CD14-positive monocyte (primary cell): ENCODE measurements at regions not wholly inside any gene's neighbourhood (a gene's known extent, or its start where the extent isn't known, plus 50 kb on each side); places are given as distances from the start of the nearest gene placed in this dataset.

Experiments used
- DNase-seq, 3 donors: peaks; one replicate each; pipeline ENCODE4 v3.0.0-alpha.2; 2011 to 2022
- H2AFZ ChIP-seq: 2 replicates; pipeline ENCODE4 v1.6.0; 2012; ENCODE audit warnings: mild to moderate bottlenecking, low read depth, low read length, inconsistent platforms; ENCODE audit not compliant: insufficient read depth, poor library complexity, severe bottlenecking
- H3K27ac ChIP-seq, 2 donors: 1 replicate in 1 of 2; 2 replicates in 1 of 2; pipeline ENCODE4 v1.5.1; 2012 to 2013; ENCODE audit warnings: low read length in 2 of 2, control low read depth in 1 of 2, inconsistent platforms in 1 of 2, low read depth in 1 of 2, mild to moderate bottlenecking in 1 of 2
- H3K27me3 ChIP-seq, 2 donors: one replicate each; pipeline versions ENCODE4 v1.6.0 to v1.6.1; 2011 to 2013; ENCODE audit warnings: low read length in 2 of 2; ENCODE audit not compliant: control insufficient read depth in 2 of 2, insufficient read depth in 2 of 2
- H3K36me3 ChIP-seq, 2 donors: replicated peaks in 1 of 2; 1 replicate in 1 of 2; 2 replicates in 1 of 2; pipeline versions ENCODE4 v1.5.1 to v1.6.1; 2012 to 2013; ENCODE audit warnings: low read length in 2 of 2, control low read depth in 1 of 2, inconsistent platforms in 1 of 2, mild to moderate bottlenecking in 1 of 2; ENCODE audit not compliant: insufficient read depth in 2 of 2, control insufficient read depth in 1 of 2
- H3K4me1 ChIP-seq, 2 donors: 1 replicate in 1 of 2; 2 replicates in 1 of 2; pipeline versions ENCODE4 v1.5.1 to v1.6.1; 2012 to 2013; ENCODE audit warnings: low read length in 2 of 2, control low read depth in 1 of 2, inconsistent platforms in 1 of 2, mild to moderate bottlenecking in 1 of 2, moderate library complexity in 1 of 2; ENCODE audit not compliant: insufficient read depth in 2 of 2, control insufficient read depth in 1 of 2
- H3K4me2 ChIP-seq: replicated peaks from 2 replicates; pipeline ENCODE3; 2012; ENCODE audit warnings: low read length, moderate library complexity, mild to moderate bottlenecking; ENCODE audit not compliant: poor library complexity, severe bottlenecking; ENCODE audit errors: extremely low read depth
- H3K4me3 ChIP-seq, 3 experiments: fragments of 200-600 bp in 1 of 3; sonication (generic) in 1 of 3; replicated peaks in 1 of 3; 1 replicate in 2 of 3; 2 replicates in 1 of 3; pipeline ENCODE4 v1.5.1; 2011 to 2013; ENCODE audit warnings: low read length in 3 of 3, mild to moderate bottlenecking in 3 of 3, control low read depth in 2 of 3, low read depth in 2 of 3, inconsistent platforms in 1 of 3, moderate library complexity in 1 of 3
- H3K79me2 ChIP-seq: 2 replicates; pipeline ENCODE4 v1.6.0; 2012; ENCODE audit warnings: mild to moderate bottlenecking, control low read depth, inconsistent platforms, low read length, moderate library complexity; ENCODE audit not compliant: insufficient read depth
- H3K9ac ChIP-seq: 2 replicates; pipeline ENCODE4 v1.6.0; 2017; ENCODE audit warnings: low read length, mild to moderate bottlenecking; ENCODE audit not compliant: insufficient read depth, poor library complexity, severe bottlenecking
- H3K9me3 ChIP-seq, 2 donors: replicated peaks in 1 of 2; 1 replicate in 1 of 2; 2 replicates in 1 of 2; pipeline versions ENCODE4 v1.5.1 to v1.6.1; 2012 to 2013; ENCODE audit warnings: low read length in 2 of 2, control low read depth in 1 of 2; ENCODE audit not compliant: control insufficient read depth in 1 of 2, insufficient read depth in 1 of 2
- H4K20me1 ChIP-seq: 2 replicates; pipeline ENCODE4 v1.6.0; 2012; ENCODE audit warnings: mild to moderate bottlenecking, low read length, control low read depth, moderate library complexity; ENCODE audit not compliant: insufficient read depth
- H3K27ac Mint-ChIP-seq, 7 donors: one replicate each; pipeline ENCODE4 v1.8.0; 2020; ENCODE audit warnings: mild to moderate bottlenecking in 7 of 7, mixed read lengths in 7 of 7, moderate library complexity in 6 of 7, inconsistent platforms in 2 of 7
- H3K27me3 Mint-ChIP-seq, 3 donors: one replicate each; pipeline ENCODE4 v1.8.0; 2021 to 2022; ENCODE audit warnings: low read depth in 3 of 3, mild to moderate bottlenecking in 3 of 3, mixed read lengths in 3 of 3, moderate library complexity in 3 of 3, inconsistent platforms in 1 of 3
- H3K36me3 Mint-ChIP-seq, 2 donors: one replicate each; pipeline ENCODE4 v1.8.0; 2020; ENCODE audit warnings: mixed read lengths in 2 of 2, inconsistent platforms in 1 of 2, mild to moderate bottlenecking in 1 of 2
- H3K4me1 Mint-ChIP-seq: one replicate; pipeline ENCODE4 v1.8.0; 2020; ENCODE audit warnings: mild to moderate bottlenecking, mixed read lengths
- H3K4me3 Mint-ChIP-seq, 2 donors: one replicate each; pipeline ENCODE4 v1.8.0; 2020; ENCODE audit warnings: mild to moderate bottlenecking in 2 of 2, mixed read lengths in 2 of 2, moderate library complexity in 1 of 2
- H3K9me3 Mint-ChIP-seq, 7 donors: one replicate each; pipeline ENCODE4 v1.8.0; 2020 to 2022; ENCODE audit warnings: mixed read lengths in 7 of 7, mild to moderate bottlenecking in 6 of 7, moderate library complexity in 6 of 7, inconsistent platforms in 2 of 7
- WGBS: methylation state at CpG from one replicate; pipeline ENCODE4 v1.1.5; 2013; ENCODE audit warnings: missing lambda C conversion rate; ENCODE audit not compliant: insufficient coverage; 5-methylcytosine and 5-hydroxymethylcytosine counted together
- intact Hi-C, 2 donors: fragments of 100-400 bp; cut with micrococcal nuclease; formaldehyde crosslinking; loops; one replicate each; pipeline versions ENCODE4 v1.15.0 to v1.15.1; 2023
- TF ChIP-seq, protein P1 (sequence below): fragments of 200-600 bp; IDR thresholded peaks from one replicate; pipeline ENCODE4 v1.8.0; 2022; ENCODE audit warnings: antibody characterized with exemption, mild to moderate bottlenecking

DNA sequence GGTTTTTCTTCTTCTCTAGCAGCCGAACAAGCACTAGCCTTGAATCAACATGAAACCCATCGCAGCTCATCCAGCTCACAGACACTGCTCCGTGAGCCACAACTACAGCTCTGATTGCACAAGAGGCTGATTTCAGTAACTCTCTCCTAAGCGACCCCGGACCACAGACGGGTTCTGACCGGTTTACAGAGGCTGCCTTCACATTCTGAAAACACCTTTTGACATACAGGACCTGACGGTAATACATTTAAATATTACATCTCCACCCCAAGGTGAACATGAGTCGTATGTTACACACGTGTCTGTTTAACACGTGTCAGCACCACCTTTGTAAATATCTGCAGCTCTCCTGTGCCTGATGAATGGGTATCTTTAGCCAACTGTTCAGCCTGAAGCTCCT is 120.7 kb downstream of the TMEM18 start:
- no peak overlapping the region for H3K4me2 ChIP-seq
- Mint-ChIP-seq H3K27ac (no peak overlapping the region), H3K4me3 (no peak overlapping the region), H3K4me1 (peaks cover 9% of the 10 kb centered on the region), H3K9me3 (no peaks in the 10 kb centered on the region), H3K27me3 (peaks cover 2 to 7% (median 5%) of the 10 kb centered on the region in 3 donors), H3K36me3 (no peaks in the 10 kb centered on the region)
- no peaks in the 10 kb centered on the region for H3K79me2 ChIP-seq
- TF ChIP-seq, protein P1, sequence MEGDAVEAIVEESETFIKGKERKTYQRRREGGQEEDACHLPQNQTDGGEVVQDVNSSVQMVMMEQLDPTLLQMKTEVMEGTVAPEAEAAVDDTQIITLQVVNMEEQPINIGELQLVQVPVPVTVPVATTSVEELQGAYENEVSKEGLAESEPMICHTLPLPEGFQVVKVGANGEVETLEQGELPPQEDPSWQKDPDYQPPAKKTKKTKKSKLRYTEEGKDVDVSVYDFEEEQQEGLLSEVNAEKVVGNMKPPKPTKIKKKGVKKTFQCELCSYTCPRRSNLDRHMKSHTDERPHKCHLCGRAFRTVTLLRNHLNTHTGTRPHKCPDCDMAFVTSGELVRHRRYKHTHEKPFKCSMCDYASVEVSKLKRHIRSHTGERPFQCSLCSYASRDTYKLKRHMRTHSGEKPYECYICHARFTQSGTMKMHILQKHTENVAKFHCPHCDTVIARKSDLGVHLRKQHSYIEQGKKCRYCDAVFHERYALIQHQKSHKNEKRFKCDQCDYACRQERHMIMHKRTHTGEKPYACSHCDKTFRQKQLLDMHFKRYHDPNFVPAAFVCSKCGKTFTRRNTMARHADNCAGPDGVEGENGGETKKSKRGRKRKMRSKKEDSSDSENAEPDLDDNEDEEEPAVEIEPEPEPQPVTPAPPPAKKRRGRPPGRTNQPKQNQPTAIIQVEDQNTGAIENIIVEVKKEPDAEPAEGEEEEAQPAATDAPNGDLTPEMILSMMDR: no peak
- WGBS: 42% methylated on average over 11 of the region's 11 CpGs
- H3K36me3 ChIP-seq: no peaks in the 10 kb centered on the region
- DNase-seq: no peak
- no peak overlapping the region for H3K4me3 ChIP-seq
- H2AFZ ChIP-seq: no peak overlapping the region
- intact Hi-C loops: no loop called here
- H3K9ac ChIP-seq: no peak overlapping the region
- H3K27ac ChIP-seq: no peak overlapping the region
- no peaks in the 10 kb centered on the region for H3K27me3 ChIP-seq
- H4K20me1 ChIP-seq: no peaks in the 10 kb centered on the region
- no peaks in the 10 kb centered on the region for H3K9me3 ChIP-seq
- peaks cover 0 to 3% of the 10 kb centered on the region in 2 donors for H3K4me1 ChIP-seq

DNA sequence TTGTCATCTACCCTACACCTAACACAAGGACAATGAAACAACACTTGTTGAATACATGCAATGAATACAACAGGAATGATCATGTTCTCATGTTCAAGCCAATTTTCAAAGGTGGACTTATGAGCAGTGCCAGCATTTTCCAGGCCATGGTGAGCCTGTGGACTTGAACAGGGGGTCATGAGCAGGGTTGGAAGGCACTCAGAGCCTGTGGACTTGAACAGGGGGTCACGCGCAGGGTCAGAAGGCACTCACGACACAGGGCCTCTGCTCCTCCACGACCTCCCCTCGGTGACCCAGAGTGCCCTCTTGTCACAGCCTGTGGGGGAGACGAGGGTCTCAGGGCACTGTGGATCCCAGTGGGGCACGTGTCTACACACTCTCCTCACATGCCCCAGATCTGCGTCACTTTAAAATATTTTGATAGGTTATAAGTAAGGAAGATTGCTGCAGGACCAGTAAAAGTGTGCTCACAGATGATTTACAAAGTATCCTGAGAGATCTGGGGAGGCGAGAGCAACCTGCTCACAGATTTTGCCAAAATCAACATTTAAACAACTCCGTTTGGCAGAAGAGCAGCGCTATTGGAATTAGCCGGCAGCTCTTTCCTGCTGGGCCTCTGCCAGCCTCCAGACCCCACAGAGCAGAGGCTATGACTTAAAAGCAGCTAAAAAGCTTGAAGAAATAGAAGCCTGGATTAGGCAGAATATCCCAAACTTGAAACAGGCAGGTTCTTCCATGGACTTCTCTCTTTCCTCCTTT is 121.9 kb downstream of the TMEM18 start:
- H3K36me3 Mint-ChIP-seq: no peaks in the 10 kb centered on the region
- H2AFZ ChIP-seq: no peak overlapping the region
- no peaks in the 10 kb centered on the region for H3K36me3 ChIP-seq
- 96% methylated on average over 9 of the region's 12 CpGs for WGBS
- no peaks in the 10 kb centered on the region for H3K9me3 ChIP-seq
- no peak overlapping the region for H3K4me2 ChIP-seq
- H3K79me2 ChIP-seq: no peaks in the 10 kb centered on the region
- peaks cover 9% of the 10 kb centered on the region for H3K4me1 Mint-ChIP-seq
- H4K20me1 ChIP-seq: no peaks in the 10 kb centered on the region
- no peak overlapping the region for H3K4me3 Mint-ChIP-seq
- TF ChIP-seq, protein P1: no peak
- H3K27ac Mint-ChIP-seq: no peak overlapping the region
- peaks cover 0 to 3% of the 10 kb centered on the region in 2 donors for H3K4me1 ChIP-seq
- DNase-seq: no peak
- no peak overlapping the region for H3K4me3 ChIP-seq
- intact Hi-C loops: no loop called here
- H3K27me3 Mint-ChIP-seq: peaks cover 0 to 9% (median 7%) of the 10 kb centered on the region in 3 donors
- H3K9ac ChIP-seq: no peak overlapping the region
- H3K27ac ChIP-seq: no peak overlapping the region
- no peaks in the 10 kb centered on the region for H3K27me3 ChIP-seq
- H3K9me3 Mint-ChIP-seq: no peaks in the 10 kb centered on the region
